ENCODE measurements at regions not wholly inside any gene's neighbourhood (a gene's known extent, or its start where the extent isn't known, plus 50 kb on each side); places are given as distances from the start of the nearest gene placed in this dataset.

DNA sequence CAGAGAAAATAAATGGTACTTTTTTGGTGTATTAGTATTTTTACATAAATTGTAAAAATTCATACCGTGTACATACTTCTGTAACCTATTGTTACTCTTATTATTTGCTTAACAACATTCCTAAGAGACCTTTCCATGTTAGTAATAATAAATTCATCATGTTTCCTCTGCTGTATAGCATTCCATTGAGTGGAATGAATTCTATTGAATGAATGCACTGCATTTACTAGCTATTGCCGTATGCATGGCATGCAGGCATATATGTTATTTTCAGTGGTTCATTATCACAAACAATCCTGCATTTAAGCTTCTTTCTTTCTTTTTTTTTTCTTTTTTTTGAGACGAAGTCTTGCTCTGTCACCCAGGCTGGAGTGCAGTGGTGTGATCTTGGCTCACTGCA lies 137.6 kb upstream of the TBX3 start:
- Histone ChIP-seq H4K20me1 (ENCODE audit: insufficient read depth) (no peaks in the 10 kb centered on the region), H3K4me2 (ENCODE audit: low read length) (no peak overlapping the region), H3K79me2 (replicated peaks; ENCODE audit: insufficient read depth, low read length) (no peaks in the 10 kb centered on the region), H2AFZ (ENCODE audit: low read depth, low read length) (no peak overlapping the region), H3K36me3 (ENCODE audit: insufficient read depth, low read length) (no peaks in the 10 kb centered on the region), H3K9ac (ENCODE audit: low read length) (no peak overlapping the region), H3F3A (ENCODE audit: insufficient read depth, low read length, poor library complexity, severe bottlenecking) (no peaks in the 10 kb centered on the region), H3K27ac (ENCODE audit: low read length) (no peak overlapping the region), H3K4me3 (ENCODE audit: low read length) (no peak overlapping the region), H3K27me3 (ENCODE audit: insufficient read depth, low read depth, low read length) (peaks cover 8% of the 10 kb centered on the region), H3K9me3 (ENCODE audit: low read length) (no peaks in the 10 kb centered on the region), H3K9me2 (ENCODE audit: insufficient read depth, low read length) (no peaks in the 10 kb centered on the region)
- TF ChIP-seq TAF1 (IDR thresholded peaks at IDR 0.05; ENCODE audit: low read depth) (no peak), CTCF (IDR thresholded peaks at IDR 0.05; ENCODE audit: poor library complexity, severe bottlenecking) (no peak), SMC3 (conservative IDR thresholded peaks at IDR 0.05; ENCODE audit: poor library complexity) (no peak), EP300 (conservative IDR thresholded peaks at IDR 0.05; ENCODE audit: poor library complexity, severe bottlenecking) (no peak), RAD21 (conservative IDR thresholded peaks at IDR 0.05) (no peak), EZH2 (IDR thresholded peaks at IDR 0.05; ENCODE audit: borderline replicate concordance, insufficient read depth, low read length, poor library complexity, severe bottlenecking) (no peak), POLR2AphosphoS5 (IDR thresholded peaks at IDR 0.05) (no peak), MXI1 (conservative IDR thresholded peaks at IDR 0.05; ENCODE audit: poor library complexity, severe bottlenecking) (no peak)
- TF ChIP-seq, protein P1, sequence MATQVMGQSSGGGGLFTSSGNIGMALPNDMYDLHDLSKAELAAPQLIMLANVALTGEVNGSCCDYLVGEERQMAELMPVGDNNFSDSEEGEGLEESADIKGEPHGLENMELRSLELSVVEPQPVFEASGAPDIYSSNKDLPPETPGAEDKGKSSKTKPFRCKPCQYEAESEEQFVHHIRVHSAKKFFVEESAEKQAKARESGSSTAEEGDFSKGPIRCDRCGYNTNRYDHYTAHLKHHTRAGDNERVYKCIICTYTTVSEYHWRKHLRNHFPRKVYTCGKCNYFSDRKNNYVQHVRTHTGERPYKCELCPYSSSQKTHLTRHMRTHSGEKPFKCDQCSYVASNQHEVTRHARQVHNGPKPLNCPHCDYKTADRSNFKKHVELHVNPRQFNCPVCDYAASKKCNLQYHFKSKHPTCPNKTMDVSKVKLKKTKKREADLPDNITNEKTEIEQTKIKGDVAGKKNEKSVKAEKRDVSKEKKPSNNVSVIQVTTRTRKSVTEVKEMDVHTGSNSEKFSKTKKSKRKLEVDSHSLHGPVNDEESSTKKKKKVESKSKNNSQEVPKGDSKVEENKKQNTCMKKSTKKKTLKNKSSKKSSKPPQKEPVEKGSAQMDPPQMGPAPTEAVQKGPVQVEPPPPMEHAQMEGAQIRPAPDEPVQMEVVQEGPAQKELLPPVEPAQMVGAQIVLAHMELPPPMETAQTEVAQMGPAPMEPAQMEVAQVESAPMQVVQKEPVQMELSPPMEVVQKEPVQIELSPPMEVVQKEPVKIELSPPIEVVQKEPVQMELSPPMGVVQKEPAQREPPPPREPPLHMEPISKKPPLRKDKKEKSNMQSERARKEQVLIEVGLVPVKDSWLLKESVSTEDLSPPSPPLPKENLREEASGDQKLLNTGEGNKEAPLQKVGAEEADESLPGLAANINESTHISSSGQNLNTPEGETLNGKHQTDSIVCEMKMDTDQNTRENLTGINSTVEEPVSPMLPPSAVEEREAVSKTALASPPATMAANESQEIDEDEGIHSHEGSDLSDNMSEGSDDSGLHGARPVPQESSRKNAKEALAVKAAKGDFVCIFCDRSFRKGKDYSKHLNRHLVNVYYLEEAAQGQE (IDR thresholded peaks at IDR 0.05; ENCODE audit: borderline replicate concordance), result no peak

GRCh38 chr12:114820796-114821195 lies 136.8 kb upstream of the TBX3 start:
- H3K9me2 ChIP-seq (ENCODE audit: insufficient read depth, low read length), result no peaks in the 10 kb centered on the region
- H3K9ac ChIP-seq (ENCODE audit: low read length), result no peak overlapping the region
- H3K4me3 ChIP-seq (ENCODE audit: low read length), result no peak overlapping the region
- H3K79me2 ChIP-seq (replicated peaks; ENCODE audit: insufficient read depth, low read length), result no peaks in the 10 kb centered on the region
- H3K36me3 ChIP-seq (ENCODE audit: insufficient read depth, low read length), result no peaks in the 10 kb centered on the region
- TF ChIP-seq EZH2 (IDR thresholded peaks at IDR 0.05; ENCODE audit: borderline replicate concordance, insufficient read depth, low read length, poor library complexity, severe bottlenecking), result no peak
- no peak for TF ChIP-seq EP300 (conservative IDR thresholded peaks at IDR 0.05; ENCODE audit: poor library complexity, severe bottlenecking)
- TF ChIP-seq, protein P1 (IDR thresholded peaks at IDR 0.05; ENCODE audit: borderline replicate concordance), result no peak
- no peak for TF ChIP-seq RAD21 (conservative IDR thresholded peaks at IDR 0.05)
- TF ChIP-seq SMC3 (conservative IDR thresholded peaks at IDR 0.05; ENCODE audit: poor library complexity), result no peak
- TF ChIP-seq MXI1 (conservative IDR thresholded peaks at IDR 0.05; ENCODE audit: poor library complexity, severe bottlenecking), result no peak
- no peak for TF ChIP-seq POLR2AphosphoS5 (IDR thresholded peaks at IDR 0.05)
- TF ChIP-seq CTCF (IDR thresholded peaks at IDR 0.05; ENCODE audit: poor library complexity, severe bottlenecking), result no peak
- TF ChIP-seq TAF1 (IDR thresholded peaks at IDR 0.05; ENCODE audit: low read depth), result no peak
- H3K4me2 ChIP-seq (ENCODE audit: low read length), result no peak overlapping the region
- H3K27ac ChIP-seq (ENCODE audit: low read length), result no peak overlapping the region
- no peaks in the 10 kb centered on the region for H3F3A ChIP-seq (ENCODE audit: insufficient read depth, low read length, poor library complexity, severe bottlenecking)
- peaks cover 12% of the 10 kb centered on the region for H3K27me3 ChIP-seq (ENCODE audit: insufficient read depth, low read depth, low read length)
- no peak overlapping the region for H2AFZ ChIP-seq (ENCODE audit: low read depth, low read length)
- H4K20me1 ChIP-seq (ENCODE audit: insufficient read depth), result no peaks in the 10 kb centered on the region
- no peaks in the 10 kb centered on the region for H3K9me3 ChIP-seq (ENCODE audit: low read length)
